GM18498 (cell line): ENCODE measurements at regions not wholly inside any gene's neighbourhood (a gene's known extent, or its start where the extent isn't known, plus 50 kb on each side); places are given as distances from the start of the nearest gene placed in this dataset.

Experiments
- ATAC-seq: cut with Tn5 transposase; IDR thresholded peaks from one replicate; pipeline ENCODE4 v1.9.1; 2021; ENCODE audit warnings: mild to moderate bottlenecking, moderate library complexity; ENCODE audit not compliant: unreplicated experiment

GRCh38 chr2:104432991-104433390, 420.9 kb upstream of the POU3F3 start:
- no peak for ATAC-seq

- ATAC-seq, result no peak
Measured at GRCh38 chr2:104433657-104434056, 420.3 kb upstream of the POU3F3 start.

GRCh38 chr2:104434318-104434792, 419.6 kb upstream of the POU3F3 start:
- ATAC-seq, result peak; percentile 83

GRCh38 chr2:104434966-104435365, 418.9 kb upstream of the POU3F3 start:
- ATAC-seq, result peak; percentile 13

GRCh38 chr2:104438481-104438880, 415.4 kb upstream of the POU3F3 start:
- no peak for ATAC-seq

GRCh38 chr2:104443145-104443544, 410.8 kb upstream of the POU3F3 start:
- no peak for ATAC-seq

GRCh38 chr2:104444392-104444791, 409.5 kb upstream of the POU3F3 start:
- ATAC-seq, result no peak

GRCh38 chr2:104444889-104445288, 409.0 kb upstream of the POU3F3 start:
- ATAC-seq, result no peak

- no peak for ATAC-seq
Measured at GRCh38 chr2:104447831-104448434, 406.0 kb upstream of the POU3F3 start.

- no peak for ATAC-seq
Measured at GRCh38 chr2:104448661-104449440, 405.1 kb upstream of the POU3F3 start.

GRCh38 chr2:104452558-104452957, 401.4 kb upstream of the POU3F3 start:
- no peak for ATAC-seq

- no peak for ATAC-seq
Measured at GRCh38 chr2:104462731-104463130, 391.2 kb upstream of the POU3F3 start.

- no peak for ATAC-seq
Measured at GRCh38 chr2:104465981-104466380, 387.9 kb upstream of the POU3F3 start.

GRCh38 chr2:104468846-104469245, 385.1 kb upstream of the POU3F3 start:
- ATAC-seq, result no peak

GRCh38 chr2:104472076-104472475, 381.8 kb upstream of the POU3F3 start:
- no peak for ATAC-seq

GRCh38 chr2:104473546-104473945, 380.4 kb upstream of the POU3F3 start:
- ATAC-seq, result no peak

GRCh38 chr2:104474716-104475115, 379.2 kb upstream of the POU3F3 start:
- no peak for ATAC-seq

- no peak for ATAC-seq
Measured at GRCh38 chr2:104476075-104476474, 377.8 kb upstream of the POU3F3 start.

GRCh38 chr2:104476563-104476988, 377.3 kb upstream of the POU3F3 start:
- ATAC-seq, result no peak

- no peak for ATAC-seq
Measured at GRCh38 chr2:104481341-104481740, 372.6 kb upstream of the POU3F3 start.

GRCh38 chr2:104487366-104487765, 366.5 kb upstream of the POU3F3 start:
- no peak for ATAC-seq

- ATAC-seq, result no peak
Measured at GRCh38 chr2:104493698-104494097, 360.2 kb upstream of the POU3F3 start.
